ENCODE measurements at regions not wholly inside any gene's neighbourhood (a gene's known extent, or its start where the extent isn't known, plus 50 kb on each side); places are given as distances from the start of the nearest gene placed in this dataset.

DNA sequence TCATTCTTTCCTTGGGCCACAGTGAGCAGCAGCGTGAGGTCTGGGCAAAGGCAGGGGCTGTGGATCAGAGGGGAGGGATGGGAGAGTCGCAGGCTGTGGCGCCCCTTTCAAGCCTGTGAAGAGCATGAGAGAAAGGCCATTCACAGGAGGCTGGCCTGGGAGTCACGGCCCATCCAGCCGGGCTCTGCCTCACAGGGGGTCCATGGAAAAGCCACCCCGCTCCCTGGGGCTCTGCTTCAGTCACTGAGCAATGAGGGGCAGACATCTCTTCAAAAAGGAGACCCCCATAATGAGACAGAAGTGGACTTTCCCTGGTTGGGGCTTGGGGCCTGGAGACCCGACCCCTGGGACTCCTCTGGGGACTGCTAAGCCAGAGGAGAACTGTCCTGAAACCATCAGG, 117.0 kb upstream of the GSC start:
- Mint-ChIP-seq H3K27me3 (no peaks in the 10 kb centered on the region), H3K9me3 (no peaks in the 10 kb centered on the region), H3K27ac (no peak overlapping the region), H3K4me1 (ENCODE audit: low read depth) (no peaks in the 10 kb centered on the region), H3K4me3 (no peak overlapping the region), H3K36me3 (ENCODE audit: low read depth) (no peaks in the 10 kb centered on the region)
- DNase-seq: no peak

DNA sequence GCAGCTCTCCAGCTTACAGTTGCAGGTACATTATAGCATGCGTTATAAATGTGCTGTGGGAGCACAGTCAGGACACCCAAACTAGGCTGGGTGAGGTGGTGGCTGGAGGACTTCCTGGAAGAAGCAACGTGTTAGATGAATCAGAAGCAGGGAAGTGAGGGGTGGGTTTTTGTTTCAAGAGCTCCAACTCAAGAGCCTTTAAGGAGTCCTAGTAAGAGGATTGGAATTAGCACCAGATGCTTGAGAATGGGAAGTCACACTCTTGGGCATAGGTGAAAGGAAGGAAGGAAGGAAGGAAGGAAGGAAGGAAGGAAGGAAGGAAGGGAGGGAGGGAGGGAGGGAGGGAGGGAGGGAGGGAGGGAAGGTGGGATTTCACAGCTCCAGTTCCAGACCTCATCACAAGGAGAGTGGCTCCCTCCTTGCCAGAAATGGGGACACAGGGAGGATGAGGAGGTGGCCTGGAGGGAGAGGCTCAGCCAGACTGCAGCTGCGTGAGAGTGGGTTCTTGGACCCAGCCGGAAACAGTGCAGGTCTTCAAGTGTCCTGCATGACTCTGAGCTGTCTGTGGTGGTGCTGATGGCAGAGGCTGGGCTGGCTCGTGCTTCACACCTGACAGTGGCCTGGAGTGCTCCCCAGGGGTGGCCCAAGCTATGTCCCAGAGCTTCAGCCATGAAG, 115.7 kb upstream of the GSC start:
- DNase-seq: no peak
- Mint-ChIP-seq H3K27me3 (no peaks in the 10 kb centered on the region), H3K36me3 (ENCODE audit: low read depth) (no peaks in the 10 kb centered on the region), H3K27ac (no peak overlapping the region), H3K4me3 (no peak overlapping the region), H3K4me1 (ENCODE audit: low read depth) (no peaks in the 10 kb centered on the region), H3K9me3 (no peaks in the 10 kb centered on the region)

DNA sequence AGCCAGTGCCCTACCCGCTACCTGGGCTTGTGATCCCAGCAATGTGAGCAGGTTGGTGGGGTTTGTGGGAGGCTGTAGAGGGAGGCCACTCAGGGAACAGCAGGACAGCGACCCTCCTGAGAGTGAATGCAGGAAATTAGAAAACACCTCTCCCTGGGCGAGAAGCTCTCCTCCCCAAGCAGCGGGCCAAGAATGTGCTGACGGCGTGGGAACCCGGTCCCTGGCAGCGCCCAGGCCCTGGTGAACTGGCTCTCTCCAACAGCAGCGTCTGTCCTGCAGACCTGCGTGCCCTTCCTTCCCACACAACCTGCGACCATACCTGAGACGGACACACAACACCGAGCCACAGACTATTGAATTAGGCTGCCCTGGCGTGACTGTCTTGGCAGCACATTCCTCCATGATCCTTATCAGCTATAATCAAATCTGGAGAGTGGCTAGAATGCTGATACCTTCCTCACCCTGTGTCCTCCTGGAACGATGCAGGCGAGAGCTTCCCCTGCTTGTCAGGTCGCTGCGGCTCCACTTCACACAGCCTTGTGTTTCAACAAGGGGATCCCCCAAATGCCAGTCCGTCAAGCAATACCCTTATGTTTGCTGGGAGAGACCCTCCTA, 114.8 kb upstream of the GSC start:
- no peaks in the 10 kb centered on the region for H3K27me3 Mint-ChIP-seq

DNA sequence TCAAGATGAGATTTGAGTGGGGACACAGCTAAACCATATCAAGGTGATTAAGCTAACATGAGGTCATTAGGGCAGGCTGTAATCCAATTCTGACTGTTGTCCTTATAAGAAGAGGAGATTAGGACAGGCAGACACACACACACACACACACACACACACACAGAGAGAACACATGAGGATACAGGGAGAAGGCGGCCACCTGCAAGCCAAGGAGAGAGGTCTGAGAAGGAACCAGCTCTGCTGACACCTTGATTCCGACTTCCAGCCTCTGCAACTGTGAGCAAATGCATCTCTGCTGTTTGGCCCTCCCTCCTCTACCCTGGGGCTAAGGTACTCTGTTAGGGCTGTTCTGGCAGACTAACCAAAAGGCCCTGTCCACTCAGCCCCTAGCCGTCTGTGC, 112.5 kb upstream of the GSC start:
- H3K27me3 Mint-ChIP-seq: peaks cover 4% of the 10 kb centered on the region
- no peaks in the 10 kb centered on the region for H3K9me3 Mint-ChIP-seq
- H3K27ac Mint-ChIP-seq: no peak overlapping the region
- H3K4me3 Mint-ChIP-seq: no peak overlapping the region
- no peaks in the 10 kb centered on the region for H3K4me1 Mint-ChIP-seq (ENCODE audit: low read depth)
- no peak for DNase-seq
- no peaks in the 10 kb centered on the region for H3K36me3 Mint-ChIP-seq (ENCODE audit: low read depth)

More for the DNA sequence above, 114.8 kb upstream of the GSC start:
- Mint-ChIP-seq H3K9me3 (no peaks in the 10 kb centered on the region), H3K27ac (no peak overlapping the region), H3K4me3 (no peak overlapping the region), H3K36me3 (ENCODE audit: low read depth) (no peaks in the 10 kb centered on the region), H3K4me1 (ENCODE audit: low read depth) (no peaks in the 10 kb centered on the region)
- no peak for DNase-seq

DNA sequence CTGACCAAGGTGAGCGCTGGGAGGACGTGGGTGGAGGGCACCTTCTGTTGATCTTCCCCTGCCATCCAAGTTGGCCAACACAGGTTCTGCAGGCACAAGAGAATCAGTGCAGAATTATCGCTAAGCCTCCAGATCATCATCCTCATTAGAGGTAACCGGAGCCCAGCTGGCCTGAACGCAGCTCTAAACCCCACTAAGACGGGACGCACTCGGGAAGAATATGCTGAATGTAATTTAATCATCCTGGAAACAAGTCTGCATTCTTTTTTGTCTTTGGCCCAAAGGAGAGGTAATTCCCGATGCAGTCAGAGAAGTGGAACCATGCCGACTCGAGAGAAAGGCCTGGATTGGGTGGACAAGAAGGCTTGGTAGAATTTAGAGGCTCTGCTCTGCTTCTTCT, 111.0 kb upstream of the GSC start:
- no peak overlapping the region for H3K4me3 Mint-ChIP-seq
- H3K27ac Mint-ChIP-seq: no peak overlapping the region
- H3K9me3 Mint-ChIP-seq: no peaks in the 10 kb centered on the region
- peaks cover 13% of the 10 kb centered on the region for H3K27me3 Mint-ChIP-seq
- DNase-seq: no peak
- H3K4me1 Mint-ChIP-seq (ENCODE audit: low read depth): no peaks in the 10 kb centered on the region
- H3K36me3 Mint-ChIP-seq (ENCODE audit: low read depth): no peaks in the 10 kb centered on the region

DNA sequence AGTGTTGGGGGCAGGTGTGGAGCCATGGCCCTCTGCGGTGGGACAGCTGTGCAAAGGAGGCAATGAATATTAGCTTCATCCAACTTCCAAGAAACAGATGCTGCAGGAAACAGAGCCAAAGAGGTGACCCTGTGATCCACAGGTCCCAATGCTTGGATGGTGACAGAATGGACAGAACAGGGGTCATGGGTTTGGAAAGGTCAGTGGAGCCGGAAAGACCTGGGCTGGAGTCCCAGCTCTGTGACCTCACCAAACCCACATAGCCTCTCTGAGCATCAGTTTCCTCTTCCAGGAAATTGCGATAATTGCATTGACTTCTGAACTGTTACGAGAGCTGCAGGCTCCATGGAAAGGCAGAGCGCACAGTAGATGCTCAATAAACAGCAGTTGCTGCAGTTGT, 110.2 kb upstream of the GSC start:
- H3K27me3 Mint-ChIP-seq: peaks cover 17% of the 10 kb centered on the region
- H3K4me1 Mint-ChIP-seq (ENCODE audit: low read depth): no peaks in the 10 kb centered on the region
- no peak overlapping the region for H3K27ac Mint-ChIP-seq
- DNase-seq: no peak
- no peaks in the 10 kb centered on the region for H3K36me3 Mint-ChIP-seq (ENCODE audit: low read depth)
- H3K9me3 Mint-ChIP-seq: no peaks in the 10 kb centered on the region
- no peak overlapping the region for H3K4me3 Mint-ChIP-seq

DNA sequence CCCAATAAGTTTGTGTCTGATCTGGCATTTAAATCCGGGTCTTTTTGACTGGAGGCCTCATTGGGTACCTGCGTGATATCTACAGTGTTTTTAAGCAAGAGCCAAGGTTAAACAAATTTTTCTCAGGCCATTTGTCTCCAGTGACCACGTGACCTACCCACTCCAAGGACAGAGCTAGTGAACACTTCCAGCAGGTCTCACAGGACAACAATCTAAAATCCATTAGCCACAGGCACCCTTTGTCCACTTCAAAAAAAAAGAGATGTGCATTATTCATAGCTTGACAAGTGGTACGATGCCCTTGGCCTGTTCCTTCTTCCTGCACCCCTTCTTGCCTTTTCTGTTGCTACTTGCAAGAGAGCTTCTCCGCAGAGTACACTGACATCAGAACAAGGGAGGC, 109.6 kb upstream of the GSC start:
- peaks cover 19% of the 10 kb centered on the region for H3K27me3 Mint-ChIP-seq
- H3K4me3 Mint-ChIP-seq: no peak overlapping the region

DNA sequence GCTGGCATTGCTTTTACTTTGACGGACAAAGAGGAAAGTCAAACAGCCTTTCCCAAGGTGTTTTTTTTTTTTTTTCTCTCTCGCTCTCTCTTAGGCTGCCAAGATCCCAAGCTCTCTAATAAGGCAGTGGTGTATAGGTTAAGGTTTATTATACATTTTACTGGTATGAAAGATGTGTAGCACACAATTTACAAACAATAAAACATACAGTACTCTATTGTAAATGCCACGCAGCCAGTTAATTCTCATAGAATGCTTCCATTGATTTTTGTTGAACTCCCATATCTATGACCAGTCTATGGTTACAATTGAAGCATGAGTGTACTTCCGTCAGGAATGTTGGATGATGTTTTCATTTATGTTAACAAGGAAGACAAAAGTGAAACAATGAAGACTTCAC, 106.4 kb upstream of the GSC start:
- Mint-ChIP-seq H3K4me1 (ENCODE audit: low read depth) (no peaks in the 10 kb centered on the region), H3K36me3 (ENCODE audit: low read depth) (no peaks in the 10 kb centered on the region), H3K27me3 (peaks cover 34% of the 10 kb centered on the region), H3K4me3 (no peak overlapping the region), H3K27ac (no peak overlapping the region), H3K9me3 (no peaks in the 10 kb centered on the region)
- no peak for DNase-seq

More for the DNA sequence above, 109.6 kb upstream of the GSC start:
- Mint-ChIP-seq H3K36me3 (ENCODE audit: low read depth) (no peaks in the 10 kb centered on the region), H3K27ac (no peak overlapping the region), H3K9me3 (no peaks in the 10 kb centered on the region), H3K4me1 (ENCODE audit: low read depth) (no peaks in the 10 kb centered on the region)
- DNase-seq: no peak

DNA sequence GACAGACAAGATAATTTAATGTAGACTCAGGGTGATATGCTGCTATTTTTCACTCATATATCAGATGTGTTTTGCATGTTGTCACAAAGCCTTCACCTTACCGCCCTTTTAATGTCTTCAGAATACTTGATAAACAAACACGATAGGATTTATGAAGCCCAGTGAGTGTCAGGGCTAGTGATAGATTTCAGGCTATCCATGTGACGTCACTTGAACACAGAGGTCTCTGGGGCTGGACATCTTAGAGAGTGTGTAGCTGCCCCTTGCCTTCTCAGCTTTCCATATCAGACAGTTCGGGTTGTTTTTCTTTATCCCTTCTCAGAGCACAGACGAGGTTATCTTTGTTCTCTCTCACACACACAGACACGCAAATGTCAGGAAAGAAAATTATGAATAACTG, 105.3 kb upstream of the GSC start:
- H3K9me3 Mint-ChIP-seq: no peaks in the 10 kb centered on the region

DNA sequence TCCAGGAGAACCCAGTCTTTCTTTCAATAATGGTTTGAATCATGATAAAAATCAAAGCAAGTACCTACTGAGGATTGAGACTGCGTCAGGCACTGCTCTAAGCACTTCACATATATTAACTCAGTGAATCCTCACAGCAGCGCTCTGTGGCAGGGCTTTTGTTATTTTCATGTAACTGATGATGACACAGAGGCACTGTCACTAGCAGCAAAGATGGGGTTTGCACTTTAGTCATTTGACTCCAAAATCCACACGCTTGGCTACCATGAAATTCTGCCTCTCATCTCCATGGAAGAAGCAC, 98.8 kb upstream of the GSC start:
- Mint-ChIP-seq H3K36me3 (ENCODE audit: low read depth) (no peaks in the 10 kb centered on the region), H3K27me3 (peaks cover 41% of the 10 kb centered on the region), H3K4me3 (no peak overlapping the region), H3K9me3 (no peaks in the 10 kb centered on the region), H3K27ac (no peak overlapping the region), H3K4me1 (ENCODE audit: low read depth) (no peaks in the 10 kb centered on the region)
- no peak for DNase-seq

More for the DNA sequence above, 105.3 kb upstream of the GSC start:
- Mint-ChIP-seq H3K4me1 (ENCODE audit: low read depth) (no peaks in the 10 kb centered on the region), H3K36me3 (ENCODE audit: low read depth) (no peaks in the 10 kb centered on the region), H3K27ac (no peak overlapping the region), H3K4me3 (no peak overlapping the region), H3K27me3 (peaks cover 38% of the 10 kb centered on the region)
- DNase-seq: no peak

DNA sequence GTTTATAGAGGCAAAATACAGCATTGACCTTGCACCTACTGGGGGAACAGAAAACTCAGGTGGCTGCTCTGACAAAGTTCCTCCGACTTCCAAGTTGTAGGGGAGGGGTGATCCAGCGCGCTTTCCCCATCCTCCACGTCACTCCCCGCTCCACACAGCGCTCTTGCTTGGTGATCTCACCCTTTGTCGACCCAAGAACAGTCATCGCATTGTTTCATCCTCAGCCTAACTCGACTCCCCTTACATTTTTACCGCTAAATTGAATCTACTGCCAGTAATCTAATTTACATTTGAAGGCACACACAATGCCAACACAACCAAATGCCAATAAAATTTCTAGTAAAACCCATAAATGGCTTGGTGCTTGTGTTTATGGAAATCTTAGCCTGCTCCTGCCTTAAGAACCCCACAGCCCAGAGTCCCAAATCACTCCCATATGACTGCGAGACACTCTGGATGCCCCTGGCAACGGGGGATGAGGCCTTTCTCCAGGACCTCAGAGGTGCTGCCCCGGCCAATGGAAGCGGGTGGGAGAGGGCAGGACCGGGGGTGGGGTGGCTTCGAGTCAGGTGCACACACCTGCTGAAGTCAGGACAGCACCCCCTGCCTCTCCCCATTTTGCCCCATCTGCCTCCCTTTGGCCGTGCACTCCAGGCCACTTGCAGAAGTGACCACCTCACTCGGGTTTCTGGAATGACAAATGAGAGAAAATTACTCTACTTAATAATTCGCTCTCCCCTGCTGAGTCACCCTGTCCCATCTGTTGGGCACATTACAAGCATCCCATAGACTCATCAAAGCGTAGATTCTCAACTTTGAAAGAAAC, 98.2 kb upstream of the GSC start:
- peaks cover 37% of the 10 kb centered on the region for H3K27me3 Mint-ChIP-seq
- H3K9me3 Mint-ChIP-seq: no peaks in the 10 kb centered on the region
- no peak for DNase-seq
- no peaks in the 10 kb centered on the region for H3K36me3 Mint-ChIP-seq (ENCODE audit: low read depth)
- H3K4me1 Mint-ChIP-seq (ENCODE audit: low read depth): no peaks in the 10 kb centered on the region
- H3K4me3 Mint-ChIP-seq: no peak overlapping the region
- no peak overlapping the region for H3K27ac Mint-ChIP-seq

DNA sequence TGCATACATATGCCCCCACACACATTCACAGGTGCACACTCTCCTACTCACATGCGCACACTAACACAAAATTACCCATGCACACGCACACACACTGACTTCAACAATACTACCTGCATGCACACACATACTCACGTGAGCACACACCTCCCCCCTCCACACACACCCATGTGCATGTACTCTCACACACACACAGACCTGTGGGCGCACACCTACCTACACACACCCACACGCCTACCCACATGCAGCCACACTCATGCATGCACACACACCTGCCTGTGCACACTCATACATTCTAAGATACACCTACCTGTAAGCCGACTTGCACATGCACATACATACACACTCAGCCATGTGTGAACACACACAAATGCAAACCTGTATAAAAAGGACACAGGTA, 97.3 kb upstream of the GSC start:
- H3K27ac Mint-ChIP-seq: no peak overlapping the region
- no peaks in the 10 kb centered on the region for H3K4me1 Mint-ChIP-seq (ENCODE audit: low read depth)
- no peak overlapping the region for H3K4me3 Mint-ChIP-seq
- no peaks in the 10 kb centered on the region for H3K9me3 Mint-ChIP-seq
- H3K36me3 Mint-ChIP-seq (ENCODE audit: low read depth): no peaks in the 10 kb centered on the region
- H3K27me3 Mint-ChIP-seq: peaks cover 43% of the 10 kb centered on the region
- DNase-seq: no peak

DNA sequence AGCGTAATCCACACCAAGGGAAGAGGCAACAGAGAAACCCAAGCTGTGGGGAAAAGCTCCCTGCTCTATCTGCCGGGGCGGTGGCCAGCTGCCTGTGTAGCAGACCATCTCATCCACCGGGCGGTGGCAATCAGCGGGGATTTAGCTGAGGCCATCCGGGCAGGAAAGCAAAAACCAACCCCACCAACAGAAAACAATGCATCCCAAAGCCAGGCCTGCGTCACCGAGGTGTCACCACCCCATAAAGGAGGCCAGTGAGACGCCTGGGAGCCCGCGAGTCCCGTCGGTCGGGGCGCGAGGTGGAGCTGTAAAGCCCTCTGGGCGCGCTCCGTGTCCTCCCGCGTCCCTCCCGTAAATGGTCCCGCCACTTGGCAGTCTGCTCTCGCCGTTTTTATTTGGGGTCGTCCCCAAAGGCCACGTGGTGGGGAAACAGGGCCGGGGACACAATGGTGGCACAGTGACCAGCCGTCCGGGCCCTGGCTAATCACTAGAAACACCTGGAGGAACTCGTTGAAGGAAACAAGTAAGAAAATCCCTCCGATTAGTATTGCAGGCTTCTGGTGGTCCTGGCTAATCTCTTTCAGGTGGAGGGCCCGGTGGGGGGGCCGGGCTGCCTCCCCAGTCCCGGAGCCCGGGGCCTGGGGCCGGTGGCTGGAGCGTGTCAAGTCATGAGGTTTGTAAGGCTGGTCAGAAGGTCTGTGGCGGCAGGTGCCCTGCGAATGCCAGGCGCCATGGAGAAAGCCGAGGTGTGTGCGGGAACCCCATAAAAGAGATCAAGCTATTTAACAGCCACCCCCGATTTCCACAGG, 94.7 kb upstream of the GSC start:
- Mint-ChIP-seq H3K36me3 (ENCODE audit: low read depth) (no peaks in the 10 kb centered on the region), H3K4me3 (no peak overlapping the region), H3K27me3 (peaks cover 46% of the 10 kb centered on the region), H3K4me1 (ENCODE audit: low read depth) (no peaks in the 10 kb centered on the region), H3K27ac (no peak overlapping the region), H3K9me3 (no peaks in the 10 kb centered on the region)
- DNase-seq: no peak

DNA sequence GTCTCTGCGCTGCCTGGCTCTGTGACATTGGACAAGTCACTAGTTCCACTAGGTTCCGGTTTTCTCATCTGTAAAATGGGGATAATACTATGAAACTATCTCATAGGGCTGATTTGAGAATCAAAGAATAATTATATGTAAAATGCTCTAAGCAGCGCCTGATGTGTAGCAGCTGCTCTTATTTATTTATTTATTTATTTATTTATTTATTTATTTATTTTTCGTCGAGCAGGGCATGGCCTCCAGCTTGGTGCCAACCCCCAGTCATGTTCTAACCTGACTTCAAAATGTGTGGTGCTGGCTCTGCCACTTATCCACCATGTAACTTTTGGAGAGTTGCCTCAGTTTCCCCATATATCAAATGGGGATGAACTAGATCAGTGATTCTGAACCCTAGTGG, 93.5 kb upstream of the GSC start:
- H3K36me3 Mint-ChIP-seq (ENCODE audit: low read depth): no peaks in the 10 kb centered on the region
- no peak for DNase-seq
- no peaks in the 10 kb centered on the region for H3K9me3 Mint-ChIP-seq
- H3K27me3 Mint-ChIP-seq: peaks cover 44% of the 10 kb centered on the region
- no peak overlapping the region for H3K4me3 Mint-ChIP-seq
- H3K4me1 Mint-ChIP-seq (ENCODE audit: low read depth): no peaks in the 10 kb centered on the region
- H3K27ac Mint-ChIP-seq: no peak overlapping the region

DNA sequence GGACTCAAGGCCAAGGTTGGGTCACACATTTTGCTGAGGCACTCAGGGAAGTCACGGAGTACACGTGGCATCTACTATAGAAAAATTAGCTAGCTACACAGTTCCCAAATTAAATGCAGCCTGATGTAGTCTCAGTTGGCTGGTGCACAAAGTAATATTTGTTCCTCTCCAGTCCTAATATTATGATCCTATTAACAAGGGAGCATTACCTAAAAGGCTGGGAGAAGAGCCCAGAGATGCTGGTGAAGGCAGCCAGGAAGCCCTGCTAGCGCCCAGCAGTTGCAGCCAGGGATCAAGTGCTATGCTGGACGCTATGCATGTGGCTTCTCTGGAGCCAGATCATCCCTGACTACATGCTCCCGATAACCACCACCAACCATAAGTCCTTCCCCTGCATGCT, 88.0 kb upstream of the GSC start:
- Mint-ChIP-seq H3K9me3 (peaks cover 10% of the 10 kb centered on the region), H3K36me3 (ENCODE audit: low read depth) (no peaks in the 10 kb centered on the region), H3K4me1 (ENCODE audit: low read depth) (no peaks in the 10 kb centered on the region), H3K27me3 (peaks cover 41% of the 10 kb centered on the region), H3K27ac (no peak overlapping the region), H3K4me3 (no peak overlapping the region)
- DNase-seq: no peak
